GM12891 (cell line): ENCODE measurements at regions not wholly inside any gene's neighbourhood (a gene's known extent, or its start where the extent isn't known, plus 50 kb on each side); places are given as distances from the start of the nearest gene placed in this dataset.

Experiments
- POLR2A ChIP-seq: IDR thresholded peaks from 2 replicates; pipeline ENCODE4 v1.6.1; 2011; ENCODE audit warnings: low read depth, low read length, control low read depth
- POLR2AphosphoS5 ChIP-seq: IDR thresholded peaks from 2 replicates; pipeline ENCODE4 v1.6.1; 2011; ENCODE audit warnings: low read depth, low read length, control low read depth
- TAF1 ChIP-seq: IDR thresholded peaks from 2 replicates; pipeline ENCODE4 v1.6.1; 2011; ENCODE audit warnings: low read depth, low read length, control low read depth

DNA sequence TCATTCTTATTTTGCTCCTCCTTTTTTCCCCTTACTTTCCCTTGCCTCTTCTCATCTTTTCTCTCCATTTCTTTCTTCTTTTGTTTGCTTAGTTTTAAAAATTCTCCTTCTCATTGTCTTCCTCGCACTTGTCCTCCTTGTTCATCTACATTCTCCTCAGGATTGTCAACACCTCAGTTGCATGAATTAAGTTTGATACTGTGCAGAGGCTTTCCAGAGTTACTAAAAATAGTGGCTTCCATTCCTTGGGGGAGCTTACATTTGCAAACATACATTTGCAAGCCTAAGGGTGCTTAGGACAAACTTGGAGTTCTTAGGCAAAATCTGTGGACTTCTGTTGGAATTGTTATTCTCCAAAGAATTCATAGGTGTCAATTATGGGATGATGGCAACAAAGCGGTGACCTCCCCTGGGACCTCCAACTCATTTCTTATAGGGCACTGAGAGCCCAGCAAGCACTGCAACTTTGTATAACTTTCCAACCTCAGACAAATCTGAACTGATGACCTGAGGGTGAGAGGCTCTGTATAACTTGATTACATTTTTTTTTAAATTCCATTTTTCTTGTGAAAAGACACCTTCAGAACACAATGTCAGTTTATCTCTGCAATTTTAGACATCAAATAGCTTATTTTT lies 371.4 kb downstream of the TMEM38B start:
- TF ChIP-seq POLR2A (no peak), POLR2AphosphoS5 (no peak), TAF1 (no peak)
